Effector CD4-positive, alpha-beta T cell (primary cell): ENCODE measurements at regions not wholly inside any gene's neighbourhood (a gene's known extent, or its start where the extent isn't known, plus 50 kb on each side); places are given as distances from the start of the nearest gene placed in this dataset.

Source experiments
- DNase-seq: peaks from one replicate; pipeline ENCODE4 v3.0.0-alpha.2; 2020

DNA sequence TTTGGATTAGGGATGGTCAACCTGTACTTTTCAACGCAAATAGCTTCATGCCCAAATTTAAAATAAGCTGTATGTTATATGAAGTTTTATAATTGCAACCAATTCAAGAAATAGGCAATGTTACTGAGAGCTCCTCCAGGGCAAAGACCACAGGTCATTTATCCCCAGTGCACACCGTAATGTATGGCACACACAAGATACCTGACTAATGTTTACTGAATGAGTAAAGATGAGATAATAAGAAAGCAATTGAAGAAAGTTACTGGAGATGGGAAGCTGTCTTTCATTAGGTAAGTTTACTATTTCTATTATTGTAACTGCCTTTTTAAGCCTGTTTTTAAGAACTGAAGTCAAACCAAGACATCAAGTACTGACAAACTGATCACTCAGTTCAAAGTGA, 184.5 kb upstream of the VRK2 start:
- no peak for DNase-seq

DNA sequence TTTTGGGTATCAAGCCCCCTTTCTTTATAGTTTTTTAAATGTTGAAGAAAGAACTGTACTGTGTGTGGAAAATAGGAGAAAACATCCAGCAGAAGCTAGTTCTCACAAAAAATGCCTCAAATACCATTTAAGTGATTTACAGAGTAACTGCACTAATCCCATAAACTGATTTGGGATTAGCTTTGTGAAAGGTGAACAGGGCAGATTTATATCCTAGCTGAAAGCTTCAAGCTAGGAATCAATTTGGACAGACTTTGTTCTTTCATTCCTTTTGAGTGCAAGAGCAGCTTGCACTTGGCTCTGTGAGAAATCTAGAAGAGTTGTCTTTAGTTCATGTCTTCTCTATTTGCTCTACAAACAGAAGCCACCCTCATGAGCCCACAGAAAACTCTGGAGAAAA, 183.9 kb upstream of the VRK2 start:
- DNase-seq, result no peak

DNA sequence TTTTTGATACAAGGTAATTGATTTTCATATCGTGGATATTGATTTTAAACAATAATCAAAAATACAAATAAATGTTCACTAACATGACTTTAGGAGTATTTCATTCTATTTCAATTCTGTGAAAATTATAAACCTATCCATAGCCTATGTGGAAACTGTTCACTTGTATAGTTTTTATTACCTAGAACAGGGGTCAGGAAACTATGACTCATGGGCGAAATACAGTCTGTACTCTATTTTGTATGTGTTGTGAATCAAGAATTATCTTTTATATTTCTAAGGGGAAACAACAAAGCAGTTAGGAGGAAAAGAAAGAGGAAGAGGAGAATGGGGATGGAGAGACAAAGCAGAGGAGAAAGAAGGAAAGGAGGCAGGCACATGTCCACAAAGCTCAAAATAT, 181.7 kb upstream of the VRK2 start:
- DNase-seq, result no peak

- no peak for DNase-seq
Observed at GRCh38 chr2:57867730-57868129, 178.9 kb upstream of the VRK2 start.

DNA sequence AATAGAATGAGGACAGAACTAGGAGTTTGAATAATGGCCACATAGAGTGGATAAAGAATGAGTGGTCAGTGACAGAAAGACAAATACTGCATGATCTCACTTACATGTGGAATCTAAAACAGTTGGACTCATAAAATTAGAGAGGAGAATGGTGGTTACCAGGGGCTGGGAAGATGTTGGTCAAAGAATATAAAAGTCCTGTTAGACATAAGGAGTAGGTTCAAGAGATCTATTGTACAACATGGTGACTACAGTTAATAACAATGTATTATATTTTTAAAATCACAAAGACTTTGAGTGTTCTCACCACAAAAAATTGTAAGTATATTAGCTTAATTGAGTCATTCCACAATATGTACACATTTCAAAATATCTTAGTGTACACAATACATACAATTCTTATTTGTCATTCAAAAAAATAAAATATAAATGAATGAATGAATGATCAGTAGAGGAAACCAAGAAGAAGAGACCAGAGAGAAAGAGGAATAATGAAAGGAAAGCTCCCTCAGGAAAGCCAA, 177.9 kb upstream of the VRK2 start:
- DNase-seq, result no peak

DNA sequence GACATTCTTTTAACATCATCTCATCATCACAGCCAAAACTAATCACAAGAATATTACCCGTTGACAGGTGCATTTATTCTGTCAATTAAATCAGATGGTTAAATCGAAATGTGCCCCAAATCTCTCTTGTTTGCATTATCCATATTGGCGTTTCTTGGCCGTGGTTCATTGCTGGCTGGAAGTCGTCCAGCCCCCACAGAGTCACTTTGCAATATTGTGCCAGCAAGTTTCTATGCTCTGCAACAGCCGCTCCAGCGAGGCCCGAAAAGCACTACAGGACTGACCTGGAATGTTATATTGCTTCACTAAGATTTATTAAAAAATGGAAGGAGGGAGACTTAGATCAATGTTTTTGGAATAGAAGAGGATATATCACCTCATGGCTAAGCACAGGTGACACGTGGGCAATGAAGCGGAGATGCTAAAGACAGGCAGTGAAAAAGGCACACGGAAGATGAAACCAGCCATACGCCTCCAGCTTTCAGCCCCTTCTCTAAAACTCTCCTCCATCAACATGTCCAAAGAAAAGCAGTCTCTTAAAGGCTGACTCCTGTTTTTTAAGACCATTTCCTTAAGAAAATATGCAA, 176.8 kb upstream of the VRK2 start:
- no peak for DNase-seq

DNA sequence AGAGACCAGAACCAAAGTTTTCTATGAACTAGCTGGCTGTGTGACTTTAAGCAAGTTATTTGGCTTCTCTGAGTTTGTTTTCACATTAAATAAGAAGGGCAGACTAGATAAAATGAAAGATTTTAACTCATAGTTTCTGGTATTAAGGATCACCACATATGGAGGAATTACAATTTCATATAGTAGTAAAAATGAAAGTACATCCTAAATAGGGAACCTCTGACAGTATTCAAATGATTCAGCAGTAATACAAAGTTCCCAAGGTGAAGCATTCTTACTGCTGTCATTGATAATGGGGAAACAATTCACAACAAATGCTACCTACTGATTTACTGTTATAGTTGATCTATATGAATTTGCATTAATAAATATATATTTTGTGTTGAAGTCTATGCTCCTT, 170.3 kb upstream of the VRK2 start:
- DNase-seq, result no peak

GRCh38 chr2:57877811-57878170, 168.8 kb upstream of the VRK2 start:
- DNase-seq, result no peak

GRCh38 chr2:57878171-57878865, 168.3 kb upstream of the VRK2 start:
- DNase-seq, result no peak

- no peak for DNase-seq
Observed at GRCh38 chr2:57878866-57879210, 167.8 kb upstream of the VRK2 start.

DNA sequence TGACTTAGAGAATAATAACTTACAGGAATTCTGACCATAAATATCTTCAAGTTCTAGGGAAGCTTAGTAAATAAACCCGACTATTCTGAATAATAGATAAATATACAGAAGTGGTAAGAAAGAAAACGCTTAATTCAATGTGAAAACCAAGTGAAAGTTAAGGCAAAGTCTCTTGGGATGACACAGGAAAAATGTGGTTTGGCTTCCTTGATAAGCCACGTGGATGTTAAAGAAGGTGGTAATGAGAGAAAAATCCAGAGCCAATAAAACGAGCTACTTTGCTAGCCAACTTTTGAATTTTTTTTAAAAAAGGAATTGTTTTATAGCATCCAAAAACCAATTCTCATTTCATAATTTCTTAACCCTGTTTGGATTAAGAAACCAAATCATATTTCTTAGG, 166.2 kb upstream of the VRK2 start:
- no peak for DNase-seq

- DNase-seq, result no peak
Observed at GRCh38 chr2:57880967-57881366, 165.6 kb upstream of the VRK2 start.

DNA sequence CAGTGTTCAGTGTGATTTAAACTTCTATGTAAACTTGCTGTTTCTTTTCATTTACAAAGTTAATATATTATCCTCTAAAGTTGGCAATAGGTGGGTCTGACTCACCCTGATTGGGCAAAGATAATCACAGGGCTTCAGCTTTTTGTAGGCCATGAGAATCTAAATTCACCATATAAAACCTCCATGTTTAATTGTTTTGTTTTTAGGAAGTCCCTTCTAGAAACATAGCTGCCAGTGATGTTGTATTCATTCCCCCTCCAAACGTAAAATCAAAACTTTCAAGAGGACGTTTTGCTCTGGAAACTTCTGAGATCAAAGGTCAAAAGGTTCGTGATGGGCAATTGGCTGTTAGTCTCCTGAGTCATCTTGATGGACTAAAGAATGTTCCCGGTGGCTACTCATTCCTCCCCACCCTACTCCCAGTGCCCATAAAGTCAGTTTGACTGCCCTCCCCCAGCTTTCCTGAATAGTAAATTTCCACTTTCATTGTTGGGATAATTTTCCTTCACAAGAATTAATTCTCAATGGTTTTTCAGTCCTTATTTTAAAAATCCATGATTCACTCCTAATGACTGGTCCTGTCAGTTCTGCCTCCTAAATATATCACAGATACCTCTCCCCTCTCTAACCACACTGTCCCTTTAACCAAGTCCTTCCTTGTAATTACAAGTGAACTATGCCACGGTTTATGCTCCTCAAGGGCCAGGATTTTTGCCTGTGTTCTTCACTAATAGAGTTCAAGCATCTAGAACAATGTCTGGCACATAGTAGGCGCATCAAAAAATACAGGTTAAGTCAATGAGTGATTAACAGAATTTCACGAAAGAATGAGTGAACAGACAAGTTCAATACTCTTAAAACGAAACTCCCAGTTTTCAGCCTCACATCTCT, 164.4 kb upstream of the VRK2 start:
- no peak for DNase-seq

DNA sequence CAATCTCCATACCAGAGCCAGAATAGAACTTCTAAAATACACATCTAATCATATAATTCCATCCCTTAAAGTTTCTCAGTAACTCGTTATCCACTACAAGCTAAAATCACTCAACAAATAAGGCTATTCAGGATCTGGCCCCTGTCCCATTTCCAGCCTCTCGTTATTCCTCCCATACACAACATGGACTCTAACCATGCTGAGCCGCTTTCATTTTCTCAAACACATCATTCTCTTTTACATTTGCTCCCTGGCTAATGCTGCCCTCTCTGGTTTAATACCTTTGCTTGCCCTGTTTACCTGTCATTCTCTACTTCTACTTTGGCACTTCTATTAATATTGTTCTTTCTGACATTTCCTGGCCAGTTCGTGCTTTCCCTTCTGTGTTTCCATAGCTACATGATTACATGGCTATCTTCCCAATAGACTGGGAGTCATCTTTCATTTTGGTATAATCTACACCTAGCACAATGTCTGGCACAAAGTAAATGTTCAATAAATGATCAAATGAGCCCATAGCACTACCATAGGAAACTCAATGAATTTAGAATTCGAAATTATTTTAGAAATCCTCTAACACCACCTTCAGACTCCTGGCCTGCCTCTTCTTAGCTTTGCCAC, 163.6 kb upstream of the VRK2 start:
- DNase-seq, result no peak

GRCh38 chr2:57884281-57884680, 162.3 kb upstream of the VRK2 start:
- no peak for DNase-seq

DNA sequence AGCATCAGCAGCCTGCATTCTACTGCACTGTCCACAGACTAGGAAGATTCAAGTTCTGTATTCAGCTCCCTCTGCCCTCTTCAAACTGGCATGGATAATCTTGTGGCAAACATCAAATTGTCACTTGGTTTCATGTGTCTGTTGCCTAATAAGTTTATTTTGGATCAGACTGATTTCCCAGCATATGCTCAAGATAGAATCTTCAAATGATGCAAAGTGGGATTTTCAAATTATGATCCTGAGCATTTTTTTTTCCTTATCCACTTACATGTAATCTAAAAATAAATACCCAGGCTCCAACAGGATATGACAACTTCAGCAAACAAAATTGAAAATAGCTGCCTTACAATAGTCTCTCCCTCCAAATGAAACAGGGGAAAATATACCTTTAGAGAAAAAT, 160.9 kb upstream of the VRK2 start:
- DNase-seq, result no peak

- no peak for DNase-seq
Observed at GRCh38 chr2:57886161-57886786, 160.3 kb upstream of the VRK2 start.

DNA sequence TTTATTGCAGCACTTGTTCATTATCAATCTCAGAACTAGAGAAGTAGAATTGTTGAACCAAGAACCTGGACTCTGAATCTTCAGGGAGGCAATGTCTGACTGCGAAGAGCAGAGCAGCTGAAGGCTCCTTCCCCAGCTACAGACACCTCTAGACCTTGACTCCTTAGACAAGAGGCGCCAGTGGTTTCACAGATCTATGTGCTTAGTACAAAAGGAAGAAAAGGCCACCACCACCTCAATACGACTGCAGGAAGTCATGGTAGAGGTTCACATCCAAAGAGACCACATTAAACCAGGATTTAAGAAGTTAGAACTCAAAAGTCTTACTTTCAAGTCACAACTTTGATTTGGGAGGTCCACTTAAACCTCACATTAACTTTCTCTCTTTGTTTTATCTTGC, 158.1 kb upstream of the VRK2 start:
- DNase-seq, result no peak

DNA sequence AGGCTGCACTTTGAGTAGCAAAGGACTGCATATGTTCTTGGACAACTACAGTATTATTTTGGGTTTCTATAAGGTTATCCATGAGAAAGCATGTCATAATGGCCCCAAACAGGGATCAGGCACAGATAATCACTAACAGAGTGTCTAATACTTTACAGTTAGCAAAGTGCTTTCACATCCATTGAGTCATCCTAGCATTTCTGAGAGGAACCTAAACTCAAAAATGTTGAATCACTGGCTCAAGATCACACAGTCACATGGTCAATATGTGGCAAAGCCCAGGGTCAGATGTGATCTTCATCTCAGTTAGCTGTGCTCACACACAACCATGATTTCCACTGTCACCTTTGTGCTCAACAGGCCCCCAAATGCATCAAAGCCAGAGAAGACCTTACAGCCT, 156.1 kb upstream of the VRK2 start:
- no peak for DNase-seq

DNA sequence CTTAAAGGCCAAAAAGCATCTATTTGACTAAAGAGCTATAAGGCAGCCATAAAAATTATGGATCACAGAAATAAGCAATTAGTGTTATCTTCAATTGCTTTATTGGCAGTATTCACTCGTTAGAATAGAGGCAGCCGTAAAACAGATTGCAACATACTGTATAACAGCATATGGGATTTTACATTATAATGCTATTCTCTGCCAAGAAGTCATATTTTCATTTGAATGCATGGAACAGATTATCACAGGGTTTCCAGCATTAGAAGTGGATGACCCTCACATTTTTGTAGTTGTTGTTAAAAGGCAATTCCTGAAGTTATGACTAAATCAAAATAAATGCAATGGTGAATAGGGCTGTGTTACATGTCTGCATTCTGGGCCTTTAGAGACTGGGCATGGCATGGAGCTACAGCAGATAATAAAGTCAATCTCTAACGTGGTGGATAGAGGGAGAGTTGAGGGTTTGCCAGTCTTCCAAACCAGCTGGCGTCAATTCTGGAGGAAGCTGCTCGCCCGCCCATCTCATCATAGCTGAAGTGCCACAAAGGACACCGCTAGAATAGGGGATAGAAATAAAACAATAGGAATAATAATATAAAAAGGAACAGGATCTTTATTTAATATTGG, 155.4 kb upstream of the VRK2 start:
- DNase-seq, result no peak

DNA sequence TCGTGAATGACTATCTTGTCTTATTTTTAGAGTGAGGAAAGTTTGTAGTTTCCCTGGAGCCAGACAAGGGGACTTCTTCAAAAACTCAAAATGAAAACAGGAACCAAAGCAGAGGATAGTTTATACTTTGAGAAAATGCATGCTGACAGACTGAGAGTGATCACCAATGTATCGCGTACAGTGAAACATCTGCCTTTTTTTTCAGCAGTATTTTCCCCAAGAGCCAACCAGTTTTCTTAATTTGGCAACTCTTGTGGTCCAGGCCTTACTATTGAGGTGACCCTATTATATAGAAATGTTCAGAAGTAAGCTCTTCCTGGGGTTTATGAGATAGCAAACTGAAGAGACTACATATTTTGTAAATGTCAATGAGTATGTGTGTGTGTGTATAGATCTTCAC, 153.7 kb upstream of the VRK2 start:
- no peak for DNase-seq

- DNase-seq, result no peak
Observed at GRCh38 chr2:57893347-57893746, 153.3 kb upstream of the VRK2 start.

GRCh38 chr2:57893786-57894185, 152.8 kb upstream of the VRK2 start:
- DNase-seq, result no peak
